IgD-negative memory B cell (primary cell): ENCODE measurements at regions not wholly inside any gene's neighbourhood (a gene's known extent, or its start where the extent isn't known, plus 50 kb on each side); places are given as distances from the start of the nearest gene placed in this dataset.

Source experiments
- H3K27ac Mint-ChIP-seq, 3 donors: one replicate each; pipeline ENCODE4 v1.8.0; 2020 to 2022; ENCODE audit warnings: mild to moderate bottlenecking in 3 of 3, mixed read lengths in 3 of 3, moderate library complexity in 1 of 3
- H3K27me3 Mint-ChIP-seq: one replicate; pipeline ENCODE4 v1.8.0; 2021; ENCODE audit warnings: mixed read lengths
- H3K36me3 Mint-ChIP-seq: one replicate; pipeline ENCODE4 v1.8.0; 2020; ENCODE audit warnings: mild to moderate bottlenecking, mixed read lengths
- H3K4me1 Mint-ChIP-seq, 3 donors: one replicate each; pipeline ENCODE4 v1.8.0; 2020 to 2022; ENCODE audit warnings: mixed read lengths in 3 of 3, mild to moderate bottlenecking in 1 of 3
- H3K4me3 Mint-ChIP-seq, 4 donors: one replicate each; pipeline ENCODE4 v1.8.0; 2020 to 2022; ENCODE audit warnings: mild to moderate bottlenecking in 4 of 4, mixed read lengths in 4 of 4, moderate library complexity in 3 of 4
- H3K9me3 Mint-ChIP-seq, 3 donors: one replicate each; pipeline ENCODE4 v1.8.0; 2020 to 2021; ENCODE audit warnings: mixed read lengths in 3 of 3, mild to moderate bottlenecking in 1 of 3

- Mint-ChIP-seq H3K9me3 (peaks cover 5 to 8% (median 8%) of the 10 kb centered on the region in 3 donors), H3K36me3 (peaks cover under 1% of the 10 kb centered on the region), H3K27me3 (no peaks in the 10 kb centered on the region), H3K27ac (no peak overlapping the region), H3K4me1 (no peaks in the 10 kb centered on the region), H3K4me3 (no peak overlapping the region)
Observed at GRCh38 chr19:31562966-31563612, 213.9 kb upstream of the TSHZ3 start.

GRCh38 chr19:31567776-31568175 lies 218.5 kb upstream of the TSHZ3 start:
- no peak overlapping the region for H3K27ac Mint-ChIP-seq
- no peaks in the 10 kb centered on the region for H3K27me3 Mint-ChIP-seq
- H3K4me1 Mint-ChIP-seq: no peaks in the 10 kb centered on the region
- no peak overlapping the region for H3K4me3 Mint-ChIP-seq
- H3K36me3 Mint-ChIP-seq: no peaks in the 10 kb centered on the region
- peaks cover 0 to 11% (median 8%) of the 10 kb centered on the region in 3 donors for H3K9me3 Mint-ChIP-seq

- H3K36me3 Mint-ChIP-seq: no peaks in the 10 kb centered on the region
Observed at GRCh38 chr19:31568724-31569123, 219.5 kb upstream of the TSHZ3 start.

GRCh38 chr19:31570718-31571117 lies 221.5 kb upstream of the TSHZ3 start:
- Mint-ChIP-seq H3K36me3 (no peaks in the 10 kb centered on the region), H3K27me3 (no peaks in the 10 kb centered on the region), H3K9me3 (peaks cover 0 to 11% (median 5%) of the 10 kb centered on the region in 3 donors)

More at GRCh38 chr19:31568724-31569123, 219.5 kb upstream of the TSHZ3 start:
- Mint-ChIP-seq H3K4me1 (no peaks in the 10 kb centered on the region), H3K4me3 (no peak overlapping the region), H3K9me3 (peaks cover 0 to 11% (median 8%) of the 10 kb centered on the region in 3 donors), H3K27me3 (no peaks in the 10 kb centered on the region), H3K27ac (no peak overlapping the region)

GRCh38 chr19:31572102-31572975 lies 223.1 kb upstream of the TSHZ3 start:
- no peaks in the 10 kb centered on the region for H3K27me3 Mint-ChIP-seq
- H3K36me3 Mint-ChIP-seq: no peaks in the 10 kb centered on the region
- H3K27ac Mint-ChIP-seq: no peak overlapping the region
- no peak overlapping the region for H3K4me3 Mint-ChIP-seq
- H3K9me3 Mint-ChIP-seq: peaks cover 0 to 8% (median 4%) of the 10 kb centered on the region in 3 donors
- no peaks in the 10 kb centered on the region for H3K4me1 Mint-ChIP-seq

More at GRCh38 chr19:31570718-31571117, 221.5 kb upstream of the TSHZ3 start:
- no peak overlapping the region for H3K27ac Mint-ChIP-seq
- H3K4me1 Mint-ChIP-seq: no peaks in the 10 kb centered on the region
- H3K4me3 Mint-ChIP-seq: no peak overlapping the region

GRCh38 chr19:31572976-31573298 lies 223.7 kb upstream of the TSHZ3 start:
- no peaks in the 10 kb centered on the region for H3K4me1 Mint-ChIP-seq
- H3K36me3 Mint-ChIP-seq: no peaks in the 10 kb centered on the region
- H3K4me3 Mint-ChIP-seq: no peak overlapping the region
- no peaks in the 10 kb centered on the region for H3K27me3 Mint-ChIP-seq
- no peak overlapping the region for H3K27ac Mint-ChIP-seq
- peaks cover 0 to 7% (median 4%) of the 10 kb centered on the region in 3 donors for H3K9me3 Mint-ChIP-seq

GRCh38 chr19:31574251-31574973 lies 225.2 kb upstream of the TSHZ3 start:
- Mint-ChIP-seq H3K36me3 (no peaks in the 10 kb centered on the region), H3K4me1 (no peaks in the 10 kb centered on the region), H3K27me3 (no peaks in the 10 kb centered on the region), H3K27ac (no peak overlapping the region), H3K4me3 (no peak overlapping the region), H3K9me3 (peaks cover 0 to 6% (median 4%) of the 10 kb centered on the region in 3 donors)

- H3K27ac Mint-ChIP-seq: peak overlapping the region in 1 of 3 donors; percentile 83
- no peaks in the 10 kb centered on the region for H3K27me3 Mint-ChIP-seq
- no peak overlapping the region for H3K4me3 Mint-ChIP-seq
- H3K36me3 Mint-ChIP-seq: no peaks in the 10 kb centered on the region
- no peaks in the 10 kb centered on the region for H3K4me1 Mint-ChIP-seq
- H3K9me3 Mint-ChIP-seq: peaks cover 0 to 6% (median under 1%) of the 10 kb centered on the region in 3 donors
Observed at GRCh38 chr19:31575846-31576335, 226.7 kb upstream of the TSHZ3 start.

- Mint-ChIP-seq H3K27me3 (no peaks in the 10 kb centered on the region), H3K4me1 (no peaks in the 10 kb centered on the region), H3K4me3 (no peak overlapping the region), H3K27ac (no peak overlapping the region), H3K36me3 (no peaks in the 10 kb centered on the region), H3K9me3 (peaks cover 0 to 3% (median 0%) of the 10 kb centered on the region in 3 donors)
Observed at GRCh38 chr19:31578326-31578725, 229.1 kb upstream of the TSHZ3 start.

- no peaks in the 10 kb centered on the region for H3K36me3 Mint-ChIP-seq
- no peak overlapping the region for H3K27ac Mint-ChIP-seq
- peaks cover 0 to 4% (median 0%) of the 10 kb centered on the region in 3 donors for H3K4me1 Mint-ChIP-seq
- peaks cover 0 to 4% (median 0%) of the 10 kb centered on the region in 3 donors for H3K9me3 Mint-ChIP-seq
- no peak overlapping the region for H3K4me3 Mint-ChIP-seq
- H3K27me3 Mint-ChIP-seq: no peaks in the 10 kb centered on the region
Observed at GRCh38 chr19:31583148-31583547, 233.9 kb upstream of the TSHZ3 start.

GRCh38 chr19:31586282-31586681 lies 237.0 kb upstream of the TSHZ3 start:
- no peak overlapping the region for H3K4me3 Mint-ChIP-seq
- no peak overlapping the region for H3K27ac Mint-ChIP-seq
- peaks cover 4 to 6% (median 4%) of the 10 kb centered on the region in 3 donors for H3K9me3 Mint-ChIP-seq
- H3K27me3 Mint-ChIP-seq: no peaks in the 10 kb centered on the region
- H3K4me1 Mint-ChIP-seq: peaks cover 0 to 4% (median 0%) of the 10 kb centered on the region in 3 donors
- no peaks in the 10 kb centered on the region for H3K36me3 Mint-ChIP-seq

GRCh38 chr19:31589109-31589508 lies 239.9 kb upstream of the TSHZ3 start:
- Mint-ChIP-seq H3K27ac (no peak overlapping the region), H3K9me3 (peaks cover 3 to 13% (median 7%) of the 10 kb centered on the region in 3 donors), H3K27me3 (no peaks in the 10 kb centered on the region), H3K36me3 (no peaks in the 10 kb centered on the region), H3K4me3 (no peak overlapping the region), H3K4me1 (peaks cover 0 to 4% (median 0%) of the 10 kb centered on the region in 3 donors)

GRCh38 chr19:31591258-31591657 lies 242.0 kb upstream of the TSHZ3 start:
- Mint-ChIP-seq H3K27me3 (no peaks in the 10 kb centered on the region), H3K4me1 (peaks cover 0 to 4% (median 0%) of the 10 kb centered on the region in 3 donors), H3K4me3 (no peak overlapping the region), H3K36me3 (no peaks in the 10 kb centered on the region), H3K9me3 (peaks cover 3 to 13% (median 7%) of the 10 kb centered on the region in 3 donors), H3K27ac (no peak overlapping the region)

GRCh38 chr19:31592456-31592855 lies 243.2 kb upstream of the TSHZ3 start:
- peaks cover 1 to 13% (median 7%) of the 10 kb centered on the region in 3 donors for H3K9me3 Mint-ChIP-seq
- H3K27me3 Mint-ChIP-seq: no peaks in the 10 kb centered on the region
- no peaks in the 10 kb centered on the region for H3K36me3 Mint-ChIP-seq
- H3K27ac Mint-ChIP-seq: no peak overlapping the region
- peaks cover 0 to 4% (median 0%) of the 10 kb centered on the region in 3 donors for H3K4me1 Mint-ChIP-seq
- no peak overlapping the region for H3K4me3 Mint-ChIP-seq

GRCh38 chr19:31594701-31595100 lies 245.5 kb upstream of the TSHZ3 start:
- no peaks in the 10 kb centered on the region for H3K36me3 Mint-ChIP-seq
- H3K4me1 Mint-ChIP-seq: no peaks in the 10 kb centered on the region
- H3K27me3 Mint-ChIP-seq: no peaks in the 10 kb centered on the region
- no peak overlapping the region for H3K4me3 Mint-ChIP-seq
- H3K9me3 Mint-ChIP-seq: peaks cover 0 to 12% (median 3%) of the 10 kb centered on the region in 3 donors
- H3K27ac Mint-ChIP-seq: no peak overlapping the region
